HG02852 (cell line): ENCODE measurements at regions not wholly inside any gene's neighbourhood (a gene's known extent, or its start where the extent isn't known, plus 50 kb on each side); places are given as distances from the start of the nearest gene placed in this dataset.
A peak's percentile ranks its signal among the peaks of the same experiment; 100 is the strongest.
"Not testable (repeated sequence)": the region's sequence is repeated elsewhere in the genome, so short reads cannot be mapped to it uniquely, and the experiment has no call there.

ENCODE experiments used
- ATAC-seq: cut with Tn5 transposase; IDR thresholded peaks from one replicate; pipeline ENCODE4 v1.9.1; 2021; ENCODE audit warnings: mild to moderate bottlenecking, moderate library complexity; ENCODE audit not compliant: unreplicated experiment

DNA sequence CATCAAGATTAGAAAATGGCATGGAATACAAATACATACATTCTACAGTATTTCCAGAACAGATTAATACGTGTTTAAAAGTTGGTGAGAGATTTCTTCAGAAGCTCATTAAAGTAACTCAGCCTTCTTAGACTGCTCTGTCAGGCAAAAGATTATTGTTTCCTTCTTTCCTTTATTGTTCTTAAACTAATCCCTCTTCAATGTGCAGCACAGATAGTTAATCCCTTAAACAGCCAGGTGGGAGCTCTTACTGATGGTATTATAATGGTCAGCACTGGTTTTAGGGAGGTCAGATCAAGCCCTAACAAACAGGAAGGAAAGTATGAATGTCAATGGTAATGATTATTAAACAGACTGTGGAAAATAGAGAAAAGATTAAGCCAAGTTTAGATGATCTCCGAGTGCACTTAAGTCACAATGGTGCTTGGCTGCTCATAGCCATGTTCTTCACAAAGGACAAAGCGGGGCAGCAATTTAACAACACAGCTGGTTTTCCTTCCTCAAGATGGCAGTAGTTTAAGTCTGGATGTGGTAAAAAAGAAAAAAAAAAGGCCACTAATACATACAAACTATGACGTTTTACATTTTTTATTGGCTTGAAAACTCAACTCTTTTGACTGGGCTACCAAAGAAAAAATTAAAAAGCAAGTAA lies 992.6 kb downstream of the PCDH9 start:
- ATAC-seq: no peak

DNA sequence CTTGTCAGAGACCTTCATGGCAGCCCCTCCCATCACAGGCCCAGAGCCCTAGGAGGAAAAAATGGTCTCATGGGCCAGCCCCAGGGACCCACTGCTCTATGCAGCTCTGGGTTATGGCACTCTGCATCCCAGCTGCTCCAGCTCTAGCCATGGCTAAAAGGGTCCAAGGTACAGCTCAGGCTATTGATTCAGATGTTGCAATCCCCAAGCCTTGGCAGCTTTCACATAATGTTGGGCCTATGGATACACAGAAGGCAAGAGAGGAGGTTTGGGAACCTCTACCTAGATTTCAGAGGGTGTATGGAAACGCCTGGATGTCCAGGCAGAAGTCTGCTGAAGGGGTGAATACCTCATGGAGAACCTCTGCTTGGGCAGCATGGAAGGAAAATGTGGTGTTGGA lies 996.0 kb downstream of the PCDH9 start:
- ATAC-seq: no peak

DNA sequence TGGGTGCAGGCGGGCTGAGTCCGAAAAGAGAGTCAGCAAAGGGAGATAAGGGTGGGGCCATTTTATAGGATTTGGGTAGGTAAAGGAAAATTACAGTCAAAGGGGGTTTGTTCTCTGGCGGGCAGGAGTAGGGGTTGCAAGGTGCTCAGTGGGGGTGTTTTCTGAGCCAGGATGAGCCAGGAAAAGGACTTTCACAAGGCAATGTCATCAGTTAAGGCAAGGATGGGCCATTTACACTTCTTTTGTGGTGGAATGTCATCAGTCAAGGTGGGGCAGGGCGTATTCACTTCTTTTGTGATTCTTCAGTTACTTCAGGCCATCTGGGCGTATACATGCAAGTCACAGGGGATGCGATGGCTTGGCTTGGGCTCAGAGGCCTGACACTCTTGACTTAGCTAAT lies 998.2 kb downstream of the PCDH9 start:
- not testable (repeated sequence) for ATAC-seq

DNA sequence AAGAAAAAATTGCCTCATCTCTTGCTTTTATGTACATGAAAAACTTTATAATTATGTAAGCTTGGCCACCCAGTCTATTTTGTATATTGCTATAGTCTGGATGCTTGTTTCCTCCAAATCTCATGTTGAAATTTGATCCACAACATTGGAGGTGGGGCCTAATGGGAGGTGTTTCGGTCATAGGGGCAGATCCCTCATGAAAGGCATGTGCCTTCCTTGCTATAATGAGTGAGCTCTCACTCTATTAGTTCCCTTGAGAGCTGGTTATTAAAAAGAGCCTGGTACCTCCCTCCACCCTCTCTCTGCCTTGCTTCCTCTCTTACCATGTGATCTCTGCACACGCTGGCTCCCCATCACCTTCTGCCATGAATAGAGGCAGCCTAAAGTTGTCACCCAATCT lies 1005.1 kb downstream of the PCDH9 start:
- no peak for ATAC-seq

DNA sequence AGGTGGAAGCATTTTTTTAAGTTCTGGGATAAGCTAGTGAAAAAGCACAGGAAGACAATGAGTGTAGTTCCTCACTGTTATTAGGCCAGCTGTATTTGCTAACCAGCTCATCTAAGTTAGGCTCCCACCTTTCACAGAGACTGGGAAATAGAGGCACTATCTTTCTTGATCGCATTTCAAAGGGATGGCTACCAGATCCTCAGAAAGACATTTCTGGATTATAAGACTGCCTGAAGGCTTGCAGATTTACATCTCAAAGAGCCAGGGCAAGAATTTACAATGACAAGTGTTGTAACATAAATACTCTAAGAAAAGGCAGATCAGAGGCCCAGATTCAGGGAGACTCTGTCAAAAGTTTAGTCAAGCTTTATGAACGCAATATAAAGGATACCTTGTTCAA lies 1005.5 kb downstream of the PCDH9 start:
- ATAC-seq: no peak

DNA sequence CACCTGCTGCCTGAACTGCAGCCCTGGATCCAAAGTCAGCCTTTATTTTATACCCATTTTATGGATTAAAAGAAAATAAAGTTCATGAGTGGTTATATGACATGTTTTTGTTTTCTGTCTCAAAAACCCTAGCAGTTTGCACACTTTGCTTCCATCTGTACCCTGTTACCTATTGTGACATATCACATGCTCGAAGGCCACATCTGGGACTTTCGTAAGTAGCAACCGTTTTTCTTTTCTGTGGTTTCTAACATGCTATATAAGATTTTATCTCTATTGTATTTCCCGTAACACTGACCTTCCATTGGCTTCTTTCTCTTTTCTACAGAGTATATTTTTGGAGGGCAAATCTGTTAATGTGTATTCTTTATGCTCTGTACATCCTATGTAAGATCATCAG lies 1007.2 kb downstream of the PCDH9 start:
- peak; percentile 86 for ATAC-seq

DNA sequence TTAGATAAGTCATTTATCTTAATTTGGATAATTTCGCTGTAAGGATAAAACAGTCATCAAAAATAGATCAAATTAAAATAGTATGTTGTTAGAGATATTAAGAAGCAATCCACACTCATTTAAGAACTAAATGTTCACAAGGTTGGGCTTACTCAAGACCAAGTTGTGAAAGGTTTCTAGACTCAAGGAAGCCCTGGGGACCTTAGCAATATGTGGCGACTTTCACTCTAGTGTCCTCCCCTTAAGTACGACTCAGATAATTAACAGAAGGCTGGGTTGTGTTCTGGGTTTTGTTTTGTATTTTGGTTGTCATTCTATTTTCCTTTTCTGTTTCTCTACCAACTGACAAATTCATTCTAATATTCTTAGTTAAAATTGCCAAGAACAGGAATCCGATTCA lies 1008.0 kb downstream of the PCDH9 start:
- ATAC-seq: peak; percentile 49

DNA sequence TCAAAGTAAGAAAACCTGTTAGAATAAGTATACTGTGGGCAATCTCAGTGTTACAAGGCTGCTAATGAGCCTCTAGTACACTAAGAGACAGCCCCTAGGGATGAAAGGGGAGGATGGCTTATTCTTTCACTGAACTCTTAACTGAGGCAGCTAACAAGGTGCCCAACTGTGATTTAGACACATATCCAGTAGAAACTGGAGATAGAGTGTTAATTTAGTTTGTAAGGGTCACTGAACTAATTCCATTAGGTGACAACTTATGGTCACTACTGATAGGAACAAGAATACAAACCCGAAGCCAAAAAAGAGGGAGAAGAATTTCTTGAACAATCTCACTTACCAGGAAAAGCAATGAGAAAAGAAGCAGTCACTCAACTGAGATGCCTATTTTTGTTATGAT lies 1010.6 kb downstream of the PCDH9 start:
- ATAC-seq: no peak

DNA sequence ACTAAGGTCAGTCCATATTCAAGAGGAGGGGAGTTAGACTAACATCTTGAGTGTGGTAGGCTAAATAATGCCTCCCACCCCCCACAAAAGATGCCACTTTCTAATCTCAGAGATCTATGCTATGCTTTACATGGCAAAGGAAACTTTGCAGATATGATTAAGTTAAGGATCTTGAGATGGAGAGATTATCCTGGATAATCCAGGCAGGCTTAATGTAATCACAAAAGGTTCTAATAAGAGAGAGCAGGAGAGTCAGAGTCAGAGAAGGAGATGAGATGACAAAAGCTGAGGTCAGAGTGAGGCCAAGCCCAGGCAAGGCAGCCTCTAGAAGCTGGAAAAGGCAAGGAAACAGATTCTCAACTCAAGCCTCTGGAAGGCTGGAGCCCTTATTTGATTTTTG lies 1011.6 kb downstream of the PCDH9 start:
- ATAC-seq: no peak

DNA sequence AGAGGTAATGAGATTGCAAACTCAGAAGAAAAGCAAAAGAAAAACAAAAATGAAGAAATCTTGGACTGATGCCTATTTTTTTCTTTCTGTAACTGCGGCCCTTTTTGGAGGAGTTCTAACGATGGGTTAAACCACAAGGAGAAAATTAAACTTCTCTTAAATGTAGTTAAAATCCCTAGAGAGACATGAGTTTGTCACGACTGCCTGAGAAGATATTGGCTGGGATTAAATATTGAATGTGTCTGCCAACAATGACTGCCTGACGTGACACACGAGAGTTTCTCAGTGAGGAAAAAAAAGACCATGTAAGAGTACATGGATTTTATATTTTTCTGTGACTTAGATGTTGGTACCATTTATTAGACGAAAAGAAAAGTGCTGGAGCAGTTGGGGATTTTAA lies 1013.4 kb downstream of the PCDH9 start:
- no peak for ATAC-seq

DNA sequence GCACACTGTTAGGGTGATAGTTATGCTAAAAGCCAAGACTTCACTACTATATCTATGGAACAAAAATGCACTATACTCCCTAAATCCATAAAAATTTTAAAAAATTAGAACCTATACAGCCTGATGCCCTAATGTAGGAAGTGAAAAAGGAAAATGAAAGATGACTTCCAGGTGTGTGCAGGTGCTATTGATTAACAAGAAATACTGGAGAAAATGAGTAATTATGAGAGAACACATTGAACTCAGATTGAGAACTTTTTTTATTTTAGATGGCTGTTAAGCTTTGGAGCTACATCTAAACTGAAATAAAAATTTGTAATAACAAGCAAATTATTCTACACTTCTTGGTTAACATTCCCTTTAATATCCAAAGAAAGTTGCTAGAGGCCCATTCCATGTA lies 1015.7 kb downstream of the PCDH9 start:
- no peak for ATAC-seq

DNA sequence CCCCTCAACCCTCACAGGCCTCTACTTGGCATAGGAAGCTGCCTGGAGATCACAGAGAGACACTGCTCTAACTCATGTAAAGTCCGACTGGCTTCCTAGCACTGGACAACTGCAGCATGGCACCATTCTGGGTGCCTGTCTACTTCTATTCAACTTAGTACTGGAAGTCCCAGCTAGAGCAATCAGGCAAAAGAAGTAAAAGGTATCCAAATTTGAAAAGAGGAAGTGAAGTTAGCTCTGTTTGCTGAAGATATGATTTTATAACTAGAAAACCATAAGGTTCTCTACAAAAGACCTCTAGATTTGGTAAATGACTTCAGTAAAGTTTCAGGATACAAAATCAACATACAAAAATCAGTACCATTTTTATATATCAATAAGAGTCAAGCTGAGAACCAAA lies 1017.6 kb downstream of the PCDH9 start:
- peak; percentile 68 for ATAC-seq

DNA sequence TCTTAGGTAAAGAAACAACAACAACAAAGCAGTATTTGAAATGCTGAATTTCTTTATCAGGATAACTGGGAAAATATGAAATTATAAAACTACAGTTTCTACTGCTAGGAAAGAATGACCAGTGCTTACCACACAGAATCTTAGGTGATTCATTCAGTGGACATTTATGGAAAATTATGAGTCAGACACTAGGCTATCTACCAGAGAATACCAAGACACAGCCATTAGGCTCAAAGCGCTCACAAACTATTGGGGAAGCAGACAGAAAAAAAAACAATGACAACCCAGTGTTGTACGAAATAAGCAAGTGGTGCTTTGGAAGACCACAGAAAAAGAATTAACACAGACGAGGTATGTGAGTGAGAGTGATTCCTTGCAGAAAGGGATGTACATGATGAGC lies 1019.5 kb downstream of the PCDH9 start:
- no peak for ATAC-seq

DNA sequence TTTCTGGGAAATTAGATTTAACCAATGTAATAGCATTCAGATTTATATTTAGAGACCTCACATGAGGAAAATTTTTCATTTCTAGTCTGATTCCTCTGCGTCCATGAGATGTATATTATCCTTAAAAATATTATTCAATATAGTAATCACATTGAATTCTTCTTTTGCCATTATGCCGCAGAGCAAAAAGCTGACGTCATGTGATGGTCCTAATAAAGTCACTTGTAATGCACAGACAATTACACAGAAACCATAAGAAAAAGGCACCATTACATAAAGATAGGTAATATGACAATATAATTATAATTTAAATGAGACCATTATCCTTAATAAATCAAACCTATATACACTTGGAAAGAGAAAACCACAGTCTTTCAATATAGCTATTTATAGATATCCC lies 1021.5 kb downstream of the PCDH9 start:
- ATAC-seq: no peak

DNA sequence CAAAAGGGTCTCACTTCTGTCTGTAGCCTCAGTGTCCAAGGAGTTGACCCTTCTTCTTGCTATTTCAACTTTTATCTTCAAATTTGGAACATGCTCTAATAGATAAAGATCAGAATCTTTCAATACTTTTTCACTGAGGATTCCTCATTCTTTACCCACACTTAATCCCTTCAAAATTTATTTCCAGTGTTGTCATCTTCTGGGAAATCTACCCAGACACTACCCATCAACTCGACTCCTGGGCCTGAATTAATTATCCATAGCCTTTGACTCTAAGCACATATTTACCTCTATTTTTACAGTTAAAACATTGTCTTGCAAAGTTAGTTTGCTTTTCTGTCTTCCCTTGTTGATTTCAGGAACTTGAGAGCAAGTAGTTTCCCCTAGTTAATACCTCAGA lies 1022.5 kb downstream of the PCDH9 start:
- ATAC-seq: no peak

DNA sequence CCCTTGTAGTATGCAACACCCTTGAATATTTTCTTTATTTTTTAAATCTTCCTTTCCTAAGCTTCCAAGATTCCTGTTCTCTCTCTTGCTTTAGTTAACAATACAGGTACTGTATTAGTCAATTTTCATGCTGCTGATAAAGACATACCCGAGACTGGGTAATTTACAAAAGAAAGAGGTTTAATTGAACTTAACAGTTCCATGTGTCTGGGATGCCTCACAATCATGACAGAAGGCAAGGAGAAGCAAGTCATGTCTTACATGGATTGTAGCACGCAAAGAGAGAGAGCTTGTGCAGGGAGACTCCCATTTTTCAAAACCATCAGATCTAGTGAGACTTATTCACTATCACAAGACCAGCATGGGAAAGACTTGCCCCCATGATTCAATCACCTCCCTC lies 1024.3 kb downstream of the PCDH9 start:
- ATAC-seq: no peak

DNA sequence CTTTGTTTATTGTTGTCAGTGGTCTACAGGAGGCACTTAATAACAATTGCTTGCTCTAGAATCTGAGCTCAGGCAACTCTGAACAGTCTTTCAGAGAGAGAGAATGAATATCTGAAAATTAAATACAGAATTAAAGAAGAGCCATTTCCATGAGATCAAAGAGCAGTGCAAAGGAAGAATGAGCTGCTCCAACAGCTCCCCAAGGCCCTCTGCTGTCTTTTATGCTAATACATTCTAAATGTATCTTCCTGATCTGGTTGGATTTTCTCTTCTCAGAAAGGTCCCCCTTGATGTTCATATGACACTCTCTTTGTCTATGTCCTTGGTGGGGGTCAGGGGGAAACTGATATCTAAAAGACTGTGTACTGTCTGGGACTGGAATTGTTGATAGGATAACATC lies 1029.6 kb downstream of the PCDH9 start:
- no peak for ATAC-seq

DNA sequence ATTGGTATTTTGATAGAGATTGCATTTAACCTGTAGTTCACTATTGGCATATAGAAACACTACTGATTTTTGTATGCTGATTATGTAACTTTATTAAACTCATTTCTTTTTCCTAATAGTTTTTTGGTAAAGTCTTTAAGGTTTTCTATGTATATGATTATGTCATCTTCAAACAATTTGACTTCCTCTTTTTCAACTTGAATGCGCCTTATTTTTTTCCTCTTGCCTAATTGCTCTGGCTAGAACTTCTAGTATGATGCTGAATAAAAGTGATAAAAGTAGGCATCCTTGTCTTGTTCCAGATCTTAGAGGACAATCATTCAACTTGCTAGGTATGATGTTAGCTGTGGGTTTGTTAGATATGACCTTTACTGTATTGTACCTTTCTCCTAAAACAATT lies 1034.9 kb downstream of the PCDH9 start:
- no peak for ATAC-seq

DNA sequence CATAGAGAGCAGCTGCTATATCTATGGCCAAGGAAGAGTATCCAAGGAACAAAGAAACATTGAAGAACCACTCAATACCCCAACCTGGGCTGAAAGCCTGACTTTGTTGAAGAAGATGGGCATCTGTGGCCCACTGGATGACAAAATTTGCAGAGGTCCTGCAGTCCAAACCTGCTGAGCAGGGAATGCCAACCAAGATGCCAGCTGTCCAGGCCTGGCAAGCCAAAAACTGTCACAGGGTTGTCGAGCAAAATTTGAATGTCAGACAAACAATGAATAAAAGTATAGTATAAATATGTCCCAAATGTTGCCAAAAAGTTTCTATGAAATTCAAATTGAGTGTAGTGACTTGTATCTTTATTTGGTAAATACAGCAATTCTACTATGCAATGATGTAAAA lies 1040.2 kb downstream of the PCDH9 start:
- no peak for ATAC-seq

DNA sequence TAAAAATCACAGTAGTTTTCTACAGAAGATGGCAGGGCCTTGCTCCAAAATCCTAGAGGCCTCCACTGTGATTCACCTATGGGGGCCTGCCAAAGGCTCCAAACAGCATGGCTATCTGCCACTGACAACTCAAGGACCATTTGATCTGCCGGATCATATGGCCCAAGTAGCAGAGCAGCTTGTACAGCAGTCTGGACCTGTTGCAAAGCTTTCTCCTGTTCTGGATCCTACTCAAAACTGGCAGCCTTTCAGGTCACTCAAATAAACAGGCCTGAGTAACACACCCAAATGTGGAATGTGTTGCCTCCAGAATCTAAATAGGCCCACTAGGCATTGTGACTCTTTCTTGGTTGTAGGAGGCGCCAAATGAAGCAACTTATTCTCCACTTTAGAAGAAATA lies 1049.3 kb downstream of the PCDH9 start:
- ATAC-seq: no peak

DNA sequence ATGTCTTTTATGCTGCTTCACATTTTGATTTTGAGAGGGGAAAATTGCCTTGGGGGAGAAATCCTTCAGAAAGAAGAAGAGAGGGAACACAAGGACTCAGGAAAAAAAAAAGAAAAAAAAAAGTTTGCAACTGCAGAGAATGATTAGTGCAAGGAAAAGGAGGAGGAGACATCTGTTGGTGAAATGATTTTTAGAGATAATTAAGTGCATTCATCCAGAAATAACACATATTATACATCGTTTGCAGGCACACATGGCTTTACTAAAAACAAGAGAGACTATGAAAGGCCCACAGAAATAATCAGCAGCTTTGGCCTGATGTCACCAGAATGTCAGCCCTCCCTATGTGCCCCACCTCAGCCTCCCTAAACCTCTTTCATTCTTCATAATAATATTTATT lies 1058.2 kb downstream of the PCDH9 start:
- ATAC-seq: no peak

DNA sequence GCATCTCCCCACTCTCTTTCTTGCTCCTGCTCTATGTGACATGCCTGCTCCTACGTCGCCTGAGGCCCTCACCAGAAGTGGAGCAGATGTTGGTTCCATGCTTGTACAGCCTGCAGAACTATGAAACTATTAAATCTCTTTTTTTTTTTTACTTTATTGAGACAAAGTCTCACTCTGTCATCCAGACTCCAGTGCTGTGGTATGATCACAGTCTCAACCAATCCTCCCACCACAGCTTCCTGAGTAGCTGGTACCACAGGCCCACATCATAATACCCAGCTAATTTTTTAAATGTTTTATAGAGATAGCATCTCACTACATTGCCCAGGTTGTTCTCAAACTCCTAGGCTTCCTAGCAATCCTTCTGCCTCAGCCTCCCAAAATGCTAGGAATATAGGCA lies 1067.7 kb downstream of the PCDH9 start:
- ATAC-seq: no peak

DNA sequence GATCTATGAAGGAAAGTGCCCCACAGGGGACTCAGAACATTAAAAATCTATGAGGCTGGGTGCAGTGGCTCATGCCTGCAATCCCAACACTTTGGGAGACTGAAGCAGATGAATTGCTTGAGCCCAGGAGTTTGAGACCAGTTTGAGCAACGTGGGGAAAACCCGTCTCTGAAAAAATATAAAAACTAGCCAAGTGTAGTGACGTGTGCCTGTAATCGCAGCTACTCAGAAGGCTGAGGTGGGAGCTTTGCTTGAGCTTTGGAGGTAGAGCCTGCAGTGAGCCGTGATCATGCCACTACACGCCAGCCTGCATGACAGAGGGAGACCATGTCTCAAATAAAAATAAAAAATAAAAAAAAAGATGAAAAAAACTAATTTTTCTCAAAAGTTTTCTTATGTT lies 1070.6 kb downstream of the PCDH9 start:
- peak; percentile 71 for ATAC-seq

DNA sequence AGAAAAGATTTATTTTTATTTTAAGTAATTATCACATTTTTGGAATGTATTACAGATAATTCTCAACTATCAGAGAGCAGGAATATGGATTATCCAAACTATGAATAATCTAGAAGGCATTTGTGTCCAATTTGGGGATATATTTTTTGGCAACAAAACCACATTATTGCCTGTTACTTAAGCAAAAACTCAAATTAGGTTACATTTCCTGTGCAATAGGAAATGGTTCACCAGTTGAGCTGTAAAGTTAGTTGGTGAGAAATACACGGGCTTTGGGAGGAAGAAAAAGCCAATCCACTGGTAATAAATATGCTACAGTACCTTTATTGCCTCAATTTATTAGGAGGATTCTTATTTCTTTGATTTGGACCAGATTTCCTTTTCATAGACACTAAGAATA lies 1075.2 kb downstream of the PCDH9 start:
- no peak for ATAC-seq
